ENCODE measurements at regions not wholly inside any gene's neighbourhood (a gene's known extent, or its start where the extent isn't known, plus 50 kb on each side); places are given as distances from the start of the nearest gene placed in this dataset.

DNA sequence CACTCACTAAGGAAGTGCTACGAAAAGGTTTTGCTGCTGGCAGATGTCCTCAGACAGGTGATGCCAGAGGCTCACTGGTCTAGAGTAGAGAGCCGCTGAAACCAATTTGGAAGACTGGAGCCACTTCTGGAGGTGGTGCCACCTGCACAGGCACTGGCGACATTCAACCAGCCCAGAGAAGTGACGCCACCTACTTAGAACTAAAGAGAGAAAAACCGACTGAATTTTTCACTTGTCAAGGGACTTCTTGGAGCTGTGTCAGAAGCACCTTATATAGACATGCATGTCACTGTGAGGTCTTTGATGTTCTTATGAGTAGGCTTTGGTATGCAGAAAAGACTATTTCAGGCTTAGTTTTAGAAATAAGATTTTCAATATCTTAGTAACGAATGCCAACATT lies 71.4 kb downstream of the BOD1L2 start:
- TF ChIP-seq, protein P1, sequence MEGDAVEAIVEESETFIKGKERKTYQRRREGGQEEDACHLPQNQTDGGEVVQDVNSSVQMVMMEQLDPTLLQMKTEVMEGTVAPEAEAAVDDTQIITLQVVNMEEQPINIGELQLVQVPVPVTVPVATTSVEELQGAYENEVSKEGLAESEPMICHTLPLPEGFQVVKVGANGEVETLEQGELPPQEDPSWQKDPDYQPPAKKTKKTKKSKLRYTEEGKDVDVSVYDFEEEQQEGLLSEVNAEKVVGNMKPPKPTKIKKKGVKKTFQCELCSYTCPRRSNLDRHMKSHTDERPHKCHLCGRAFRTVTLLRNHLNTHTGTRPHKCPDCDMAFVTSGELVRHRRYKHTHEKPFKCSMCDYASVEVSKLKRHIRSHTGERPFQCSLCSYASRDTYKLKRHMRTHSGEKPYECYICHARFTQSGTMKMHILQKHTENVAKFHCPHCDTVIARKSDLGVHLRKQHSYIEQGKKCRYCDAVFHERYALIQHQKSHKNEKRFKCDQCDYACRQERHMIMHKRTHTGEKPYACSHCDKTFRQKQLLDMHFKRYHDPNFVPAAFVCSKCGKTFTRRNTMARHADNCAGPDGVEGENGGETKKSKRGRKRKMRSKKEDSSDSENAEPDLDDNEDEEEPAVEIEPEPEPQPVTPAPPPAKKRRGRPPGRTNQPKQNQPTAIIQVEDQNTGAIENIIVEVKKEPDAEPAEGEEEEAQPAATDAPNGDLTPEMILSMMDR (IDR thresholded peaks at IDR 0.05), result no peak
- peaks cover 3% of the 10 kb centered on the region for H3K9me3 Mint-ChIP-seq
- H3K27ac Mint-ChIP-seq, result no peak overlapping the region
- no peak for DNase-seq
- no peak overlapping the region for H3K4me3 Mint-ChIP-seq
- peaks cover 7% of the 10 kb centered on the region for H3K4me1 Mint-ChIP-seq
- no peaks in the 10 kb centered on the region for H3K36me3 Mint-ChIP-seq (ENCODE audit: low read depth)
- peaks cover 3% of the 10 kb centered on the region for H3K27me3 Mint-ChIP-seq (ENCODE audit: low read depth, poor library complexity)

DNA sequence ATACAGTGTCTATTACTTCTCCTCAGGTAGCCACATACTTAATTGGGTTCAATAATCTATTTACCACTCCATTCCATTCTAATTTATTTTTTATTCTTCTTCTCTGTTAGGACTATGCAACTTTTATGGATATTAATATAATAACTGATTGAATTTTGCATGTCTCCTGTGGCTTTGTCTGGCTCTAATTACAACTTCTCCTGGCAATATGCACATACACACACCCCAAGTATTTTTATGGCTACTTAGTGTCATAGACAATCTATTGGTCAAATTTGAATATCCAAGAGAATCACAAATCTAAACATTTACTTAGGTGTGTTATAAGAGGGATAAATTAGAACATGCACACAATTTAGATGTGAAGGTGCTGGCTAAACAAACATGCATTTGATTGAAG lies 73.1 kb downstream of the BOD1L2 start:
- DNase-seq, result no peak
- H3K27ac Mint-ChIP-seq, result no peak overlapping the region
- TF ChIP-seq, protein P1 (IDR thresholded peaks at IDR 0.05), result no peak
- no peak overlapping the region for H3K4me3 Mint-ChIP-seq
- no peaks in the 10 kb centered on the region for H3K27me3 Mint-ChIP-seq (ENCODE audit: low read depth, poor library complexity)
- peaks cover 3% of the 10 kb centered on the region for H3K9me3 Mint-ChIP-seq
- H3K4me1 Mint-ChIP-seq, result peaks cover 7% of the 10 kb centered on the region
- H3K36me3 Mint-ChIP-seq (ENCODE audit: low read depth), result no peaks in the 10 kb centered on the region

GRCh38 chr18:57220480-57220879 lies 73.6 kb downstream of the BOD1L2 start:
- no peak overlapping the region for H3K4me3 Mint-ChIP-seq
- H3K4me1 Mint-ChIP-seq, result peaks cover 7% of the 10 kb centered on the region
- H3K27me3 Mint-ChIP-seq (ENCODE audit: low read depth, poor library complexity), result no peaks in the 10 kb centered on the region
- peaks cover 3% of the 10 kb centered on the region for H3K9me3 Mint-ChIP-seq
- DNase-seq, result no peak
- no peaks in the 10 kb centered on the region for H3K36me3 Mint-ChIP-seq (ENCODE audit: low read depth)
- TF ChIP-seq, protein P1 (IDR thresholded peaks at IDR 0.05), result no peak
- no peak overlapping the region for H3K27ac Mint-ChIP-seq

GRCh38 chr18:57220930-57221483 lies 74.1 kb downstream of the BOD1L2 start:
- no peaks in the 10 kb centered on the region for H3K36me3 Mint-ChIP-seq (ENCODE audit: low read depth)
- TF ChIP-seq, protein P1 (IDR thresholded peaks at IDR 0.05), result no peak
- no peak overlapping the region for H3K4me3 Mint-ChIP-seq
- no peaks in the 10 kb centered on the region for H3K27me3 Mint-ChIP-seq (ENCODE audit: low read depth, poor library complexity)
- H3K27ac Mint-ChIP-seq, result no peak overlapping the region
- peaks cover 3% of the 10 kb centered on the region for H3K9me3 Mint-ChIP-seq
- H3K4me1 Mint-ChIP-seq, result peaks cover 7% of the 10 kb centered on the region
- DNase-seq, result no peak

DNA sequence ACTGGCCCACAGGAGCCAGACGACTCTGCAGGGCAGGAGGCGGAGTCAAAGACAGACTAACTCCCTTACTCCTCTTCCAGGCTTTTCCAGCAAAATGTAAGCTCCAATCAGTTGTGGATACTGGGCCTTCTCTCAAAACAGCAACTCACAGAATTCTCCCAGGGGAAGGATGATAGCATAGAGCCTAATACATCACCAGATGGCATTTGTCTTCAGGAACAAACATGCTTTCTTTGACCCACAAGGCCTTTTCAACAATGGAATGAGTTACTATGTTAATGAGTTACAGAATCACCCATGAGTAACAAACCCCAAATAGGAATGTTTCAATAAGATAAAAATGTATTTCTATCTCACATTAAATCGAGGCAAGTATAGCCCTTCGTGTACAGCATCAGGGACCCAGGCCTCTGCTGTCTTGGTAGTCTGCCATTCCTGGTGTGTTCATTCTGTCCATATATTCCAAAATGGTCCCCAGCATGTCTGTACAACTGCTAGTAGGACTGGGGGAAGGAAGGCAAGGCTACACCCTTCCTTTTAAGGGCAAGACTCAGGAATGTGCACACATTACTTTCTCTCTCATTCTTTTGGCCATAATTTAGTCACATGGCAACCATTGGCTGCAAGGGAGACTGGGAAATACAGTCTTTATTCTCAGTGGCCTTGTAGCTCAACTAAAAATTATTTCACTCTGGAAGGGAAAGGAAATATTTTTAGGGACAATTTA lies 76.4 kb downstream of the BOD1L2 start:
- peaks cover 7% of the 10 kb centered on the region for H3K4me1 Mint-ChIP-seq
- no peak overlapping the region for H3K4me3 Mint-ChIP-seq
- peaks cover 7% of the 10 kb centered on the region for H3K9me3 Mint-ChIP-seq
- H3K36me3 Mint-ChIP-seq (ENCODE audit: low read depth), result no peaks in the 10 kb centered on the region
- DNase-seq, result no peak
- TF ChIP-seq, protein P1 (IDR thresholded peaks at IDR 0.05), result no peak
- peaks cover 3% of the 10 kb centered on the region for H3K27me3 Mint-ChIP-seq (ENCODE audit: low read depth, poor library complexity)
- H3K27ac Mint-ChIP-seq, result no peak overlapping the region
